Astrocyte (in vitro differentiated cells and primary cell): ENCODE measurements at regions not wholly inside any gene's neighbourhood (a gene's known extent, or its start where the extent isn't known, plus 50 kb on each side); places are given as distances from the start of the nearest gene placed in this dataset.

ENCODE experiments used
- DNase-seq: peaks from one replicate; pipeline ENCODE4 v3.0.0-alpha.2; 2010; ENCODE audit warnings: low read depth
- FAIRE-seq: peaks from 2 replicates; lab custom pipeline; 2011; peaks lifted over from hg19 to GRCh38; lab: Jason Lieb, UNC
- H2AFZ ChIP-seq: 2 replicates; pipeline ENCODE4 v1.6.0; 2012; ENCODE audit warnings: low read depth, low read length, inconsistent platforms
- H3K27ac ChIP-seq: 2 replicates; pipeline ENCODE4 v1.5.1; 2011; ENCODE audit warnings: low read depth, low read length, inconsistent platforms
- H3K27me3 ChIP-seq: 2 replicates; pipeline ENCODE4 v1.6.0; 2011; ENCODE audit warnings: low read length, inconsistent platforms; ENCODE audit not compliant: insufficient read depth
- H3K36me3 ChIP-seq: 2 replicates; pipeline ENCODE4 v1.5.1; 2011; ENCODE audit warnings: low read length, inconsistent platforms; ENCODE audit not compliant: insufficient read depth
- H3K4me1 ChIP-seq: 2 replicates; pipeline ENCODE4 v1.5.1; 2011; ENCODE audit warnings: low read length, inconsistent platforms; ENCODE audit not compliant: insufficient read depth
- H3K4me2 ChIP-seq: 2 replicates; pipeline ENCODE4 v1.6.0; 2012; ENCODE audit warnings: low read length, inconsistent platforms
- H3K4me3 ChIP-seq: 2 replicates; pipeline ENCODE4 v1.5.1; 2011; ENCODE audit warnings: low read depth, mild to moderate bottlenecking, low read length, inconsistent platforms; ENCODE audit not compliant: insufficient read depth
- H3K79me2 ChIP-seq: 2 replicates; pipeline ENCODE4 v1.6.0; 2012; ENCODE audit warnings: mild to moderate bottlenecking, low read length, inconsistent platforms; ENCODE audit not compliant: insufficient read depth
- H3K9ac ChIP-seq: 2 replicates; pipeline ENCODE4 v1.6.0; 2012; ENCODE audit warnings: mild to moderate bottlenecking, low read length, inconsistent platforms
- H3K9me3 ChIP-seq: 2 replicates; pipeline ENCODE4 v1.5.1; 2012; ENCODE audit warnings: low read depth, mild to moderate bottlenecking, low read length, inconsistent platforms; ENCODE audit not compliant: insufficient read depth
- H4K20me1 ChIP-seq: 2 replicates; pipeline ENCODE4 v1.6.0; 2012; ENCODE audit warnings: low read length, inconsistent platforms; ENCODE audit not compliant: insufficient read depth
- H3K27ac Mint-ChIP-seq: one replicate; pipeline ENCODE4 v1.8.0; 2021; ENCODE audit warnings: mild to moderate bottlenecking, mixed read lengths; ENCODE audit not compliant: unreplicated experiment
- H3K27me3 Mint-ChIP-seq: one replicate; pipeline ENCODE4 v1.8.0; 2021; ENCODE audit warnings: low read depth, mixed read lengths; ENCODE audit not compliant: unreplicated experiment
- H3K36me3 Mint-ChIP-seq: one replicate; pipeline ENCODE4 v1.8.0; 2021; ENCODE audit warnings: low read depth, mixed read lengths; ENCODE audit not compliant: unreplicated experiment
- H3K4me1 Mint-ChIP-seq: one replicate; pipeline ENCODE4 v1.8.0; 2021; ENCODE audit warnings: low read depth, mixed read lengths; ENCODE audit not compliant: unreplicated experiment
- H3K4me3 Mint-ChIP-seq: one replicate; pipeline ENCODE4 v1.8.0; 2021; ENCODE audit warnings: mild to moderate bottlenecking, moderate library complexity, mixed read lengths; ENCODE audit not compliant: unreplicated experiment
- H3K9me3 Mint-ChIP-seq: one replicate; pipeline ENCODE4 v1.8.0; 2021; ENCODE audit warnings: mild to moderate bottlenecking, mixed read lengths; ENCODE audit not compliant: unreplicated experiment
- EZH2 ChIP-seq: IDR thresholded peaks from 2 replicates; pipeline ENCODE4 v1.6.1; 2012; ENCODE audit warnings: mild to moderate bottlenecking, low read length, inconsistent platforms; ENCODE audit not compliant: insufficient read depth
- TF ChIP-seq, protein P1 (sequence below): IDR thresholded peaks from 2 replicates; pipeline ENCODE4 v1.5.1; 2011; ENCODE audit warnings: low read depth, mild to moderate bottlenecking, inconsistent platforms, low read length, moderate library complexity; ENCODE audit not compliant: insufficient read depth

DNA sequence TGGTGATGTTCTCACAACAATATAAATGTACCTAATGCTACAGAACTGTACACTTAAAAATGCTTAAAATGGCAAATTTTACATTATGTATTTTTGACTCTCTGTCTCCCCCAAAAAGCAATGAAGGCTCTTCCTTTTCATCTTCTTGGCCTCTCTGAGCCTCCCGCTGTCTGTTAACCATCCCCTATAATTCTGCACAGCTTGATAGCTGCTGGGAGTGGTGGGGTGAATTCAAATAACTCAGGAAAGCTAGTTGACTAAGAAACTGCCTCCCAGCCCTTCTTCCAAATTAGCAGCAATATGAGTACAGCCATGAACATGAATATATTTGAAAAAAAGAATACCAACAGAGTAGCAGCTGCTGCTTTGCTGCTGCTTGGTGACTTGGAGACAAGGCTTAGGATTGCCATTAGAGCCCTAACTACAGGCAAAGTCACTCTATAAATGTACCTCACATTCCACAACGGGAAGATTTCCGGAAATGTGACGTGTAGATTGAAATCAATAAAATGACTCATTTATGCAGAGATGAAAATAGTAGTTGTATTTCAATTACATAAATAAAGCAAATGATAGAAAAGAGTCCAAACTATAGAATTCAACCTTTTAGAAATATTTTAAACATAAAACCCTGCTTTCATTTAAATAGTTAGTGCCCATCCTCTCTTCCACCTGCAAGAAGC, 200.1 kb upstream of the HEY2 start:
- no peak for DNase-seq
- TF ChIP-seq, protein P1, sequence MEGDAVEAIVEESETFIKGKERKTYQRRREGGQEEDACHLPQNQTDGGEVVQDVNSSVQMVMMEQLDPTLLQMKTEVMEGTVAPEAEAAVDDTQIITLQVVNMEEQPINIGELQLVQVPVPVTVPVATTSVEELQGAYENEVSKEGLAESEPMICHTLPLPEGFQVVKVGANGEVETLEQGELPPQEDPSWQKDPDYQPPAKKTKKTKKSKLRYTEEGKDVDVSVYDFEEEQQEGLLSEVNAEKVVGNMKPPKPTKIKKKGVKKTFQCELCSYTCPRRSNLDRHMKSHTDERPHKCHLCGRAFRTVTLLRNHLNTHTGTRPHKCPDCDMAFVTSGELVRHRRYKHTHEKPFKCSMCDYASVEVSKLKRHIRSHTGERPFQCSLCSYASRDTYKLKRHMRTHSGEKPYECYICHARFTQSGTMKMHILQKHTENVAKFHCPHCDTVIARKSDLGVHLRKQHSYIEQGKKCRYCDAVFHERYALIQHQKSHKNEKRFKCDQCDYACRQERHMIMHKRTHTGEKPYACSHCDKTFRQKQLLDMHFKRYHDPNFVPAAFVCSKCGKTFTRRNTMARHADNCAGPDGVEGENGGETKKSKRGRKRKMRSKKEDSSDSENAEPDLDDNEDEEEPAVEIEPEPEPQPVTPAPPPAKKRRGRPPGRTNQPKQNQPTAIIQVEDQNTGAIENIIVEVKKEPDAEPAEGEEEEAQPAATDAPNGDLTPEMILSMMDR = no peak
- TF ChIP-seq EZH2 = no peak
- H3K9me3 ChIP-seq = no peaks in the 10 kb centered on the region
- no peak overlapping the region for H3K4me3 Mint-ChIP-seq
- H3K4me1 Mint-ChIP-seq = peaks cover 6% of the 10 kb centered on the region
- FAIRE-seq = no peak
- H3K9ac ChIP-seq = no peak overlapping the region
- no peaks in the 10 kb centered on the region for H3K36me3 Mint-ChIP-seq
- no peaks in the 10 kb centered on the region for H3K4me1 ChIP-seq
- no peak overlapping the region for H3K27ac Mint-ChIP-seq
- H3K27ac ChIP-seq = no peak overlapping the region
- no peaks in the 10 kb centered on the region for H3K27me3 Mint-ChIP-seq
- no peaks in the 10 kb centered on the region for H4K20me1 ChIP-seq
- H3K4me3 ChIP-seq = no peak overlapping the region
- H2AFZ ChIP-seq = no peak overlapping the region
- no peaks in the 10 kb centered on the region for H3K36me3 ChIP-seq
- no peaks in the 10 kb centered on the region for H3K79me2 ChIP-seq
- no peaks in the 10 kb centered on the region for H3K9me3 Mint-ChIP-seq
- H3K27me3 ChIP-seq = no peaks in the 10 kb centered on the region
- H3K4me2 ChIP-seq = no peak overlapping the region

DNA sequence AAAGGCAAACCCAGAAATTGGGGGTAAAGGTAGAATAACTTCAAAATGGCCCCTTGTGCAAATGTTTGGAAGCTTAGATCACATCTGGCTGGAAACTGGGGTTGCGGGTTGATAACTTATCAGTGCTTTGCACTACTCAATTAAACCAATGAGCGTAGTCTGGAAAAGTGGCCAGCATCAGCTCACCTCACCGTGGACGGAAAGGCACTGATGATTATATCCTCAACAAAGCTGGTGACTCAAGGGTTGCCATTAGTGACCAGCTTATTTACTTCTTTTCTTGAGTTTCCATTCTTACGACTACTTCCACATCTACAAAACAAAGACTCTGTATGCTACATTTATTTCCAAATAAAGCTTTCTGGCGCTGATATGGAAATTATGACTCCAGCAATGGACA, 198.5 kb upstream of the HEY2 start:
- H3K4me3 ChIP-seq = no peak overlapping the region
- Mint-ChIP-seq H3K27me3 (no peaks in the 10 kb centered on the region), H3K9me3 (no peaks in the 10 kb centered on the region), H3K4me1 (peaks cover 6% of the 10 kb centered on the region), H3K4me3 (no peak overlapping the region), H3K36me3 (no peaks in the 10 kb centered on the region), H3K27ac (no peak overlapping the region)
- no peaks in the 10 kb centered on the region for H4K20me1 ChIP-seq
- H3K4me1 ChIP-seq = no peaks in the 10 kb centered on the region
- H3K4me2 ChIP-seq = no peak overlapping the region
- H3K9me3 ChIP-seq = no peaks in the 10 kb centered on the region
- FAIRE-seq (no peak), DNase-seq (no peak)
- no peak overlapping the region for H3K27ac ChIP-seq
- H2AFZ ChIP-seq = no peak overlapping the region
- no peaks in the 10 kb centered on the region for H3K79me2 ChIP-seq
- no peak overlapping the region for H3K9ac ChIP-seq
- no peaks in the 10 kb centered on the region for H3K36me3 ChIP-seq
- TF ChIP-seq, protein P1 = no peak
- H3K27me3 ChIP-seq = no peaks in the 10 kb centered on the region

DNA sequence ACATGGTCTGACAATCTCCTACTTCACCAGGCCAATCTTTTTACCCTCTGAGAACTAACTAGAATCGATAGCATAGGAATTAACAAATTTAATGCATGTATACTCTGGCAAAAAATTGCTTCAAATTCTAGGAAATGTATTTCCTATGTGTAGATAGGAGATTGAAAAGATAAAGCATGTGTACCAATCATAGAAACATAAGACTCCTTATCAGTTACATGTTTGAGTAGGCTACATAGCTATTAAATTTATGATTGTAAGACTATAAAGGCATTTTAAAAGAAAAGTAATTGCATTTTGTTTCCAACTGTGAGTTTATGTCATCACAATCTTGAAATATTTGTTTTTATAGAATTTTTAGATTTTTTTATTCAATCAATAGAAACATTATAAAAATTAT, 196.6 kb upstream of the HEY2 start:
- Histone ChIP-seq H3K27me3 (no peaks in the 10 kb centered on the region), H3K9ac (no peak overlapping the region), H3K36me3 (no peaks in the 10 kb centered on the region), H2AFZ (no peak overlapping the region), H3K4me1 (no peaks in the 10 kb centered on the region), H3K4me3 (no peak overlapping the region), H4K20me1 (no peaks in the 10 kb centered on the region), H3K4me2 (no peak overlapping the region), H3K9me3 (no peaks in the 10 kb centered on the region), H3K27ac (no peak overlapping the region), H3K79me2 (no peaks in the 10 kb centered on the region)
- H3K36me3 Mint-ChIP-seq = no peaks in the 10 kb centered on the region
- H3K27ac Mint-ChIP-seq = no peak overlapping the region
- H3K27me3 Mint-ChIP-seq = no peaks in the 10 kb centered on the region
- no peaks in the 10 kb centered on the region for H3K4me1 Mint-ChIP-seq
- DNase-seq (no peak), FAIRE-seq (no peak)
- no peak for TF ChIP-seq EZH2
- TF ChIP-seq, protein P1 = no peak
- no peak overlapping the region for H3K4me3 Mint-ChIP-seq
- H3K9me3 Mint-ChIP-seq = no peaks in the 10 kb centered on the region
